Activated CD8-positive, alpha-beta memory T cell treated with anti-CD3 and anti-CD28 coated beads for 4 hours (primary cell): ENCODE measurements at regions not wholly inside any gene's neighbourhood (a gene's known extent, or its start where the extent isn't known, plus 50 kb on each side); places are given as distances from the start of the nearest gene placed in this dataset.
"Not testable (repeated sequence)": the region's sequence is repeated elsewhere in the genome, so short reads cannot be mapped to it uniquely, and the experiment has no call there.

ENCODE experiments used
- DNase-seq, 2 donors: peaks; one replicate each; pipeline ENCODE4 v3.0.0-alpha.2; 2020; ENCODE audit warnings: low read depth in 2 of 2

DNA sequence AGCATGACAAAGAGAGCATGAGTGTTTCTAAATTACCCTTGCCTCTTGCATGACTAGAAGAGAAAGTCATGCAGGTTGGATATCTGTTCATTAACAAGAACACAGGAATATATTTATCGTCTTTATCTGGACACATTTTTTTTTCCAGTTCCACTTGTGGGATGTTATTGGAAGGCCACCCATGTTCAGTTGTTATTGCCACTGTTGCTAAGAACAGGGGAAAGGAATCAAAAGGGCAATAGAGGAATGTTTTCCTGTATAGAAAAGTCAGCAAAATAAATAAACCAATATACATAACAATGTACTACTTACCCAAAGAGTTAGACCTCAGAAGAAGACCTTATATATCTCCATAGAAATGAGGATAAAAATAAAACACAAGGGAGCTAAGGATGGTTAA is 270.1 kb downstream of the QDPR start:
- DNase-seq = no peak

DNA sequence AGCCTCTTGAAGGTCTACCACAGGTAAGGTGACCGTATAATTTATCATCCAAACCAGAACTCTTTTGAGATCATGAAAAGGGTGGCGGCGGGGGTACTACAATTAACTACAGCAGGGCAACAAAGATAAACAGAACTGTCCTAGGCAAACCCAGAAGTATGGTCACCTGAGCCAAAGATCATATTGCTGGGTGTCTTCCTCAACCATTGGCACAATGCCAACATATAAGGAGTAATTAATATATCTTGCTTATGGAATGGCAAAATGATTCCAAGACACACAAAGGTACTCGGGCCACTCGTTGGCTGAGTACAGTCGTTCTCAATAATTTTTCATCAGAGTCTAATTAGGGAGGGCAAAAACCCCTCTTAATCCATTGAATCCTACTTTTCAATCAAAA is 273.3 kb downstream of the QDPR start:
- no peak for DNase-seq

DNA sequence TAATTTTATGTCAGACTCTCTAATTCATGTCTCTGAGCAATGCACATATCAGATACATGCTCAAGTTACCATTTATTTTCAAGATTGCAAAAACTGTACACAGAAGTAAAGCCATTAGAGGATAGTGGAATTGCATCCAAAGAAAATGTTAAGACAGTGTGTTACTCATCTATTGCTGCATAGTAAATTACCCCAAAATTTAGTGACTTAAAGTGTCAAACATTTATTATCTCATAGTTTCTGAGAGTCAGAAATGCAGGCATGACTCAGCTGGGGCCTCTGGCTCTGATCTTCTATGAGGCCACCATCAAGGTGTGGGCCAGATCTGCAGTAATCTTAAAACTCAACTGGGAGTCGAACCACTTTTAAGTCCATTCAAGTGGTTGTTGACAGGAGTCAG is 275.2 kb downstream of the QDPR start:
- DNase-seq = no peak

DNA sequence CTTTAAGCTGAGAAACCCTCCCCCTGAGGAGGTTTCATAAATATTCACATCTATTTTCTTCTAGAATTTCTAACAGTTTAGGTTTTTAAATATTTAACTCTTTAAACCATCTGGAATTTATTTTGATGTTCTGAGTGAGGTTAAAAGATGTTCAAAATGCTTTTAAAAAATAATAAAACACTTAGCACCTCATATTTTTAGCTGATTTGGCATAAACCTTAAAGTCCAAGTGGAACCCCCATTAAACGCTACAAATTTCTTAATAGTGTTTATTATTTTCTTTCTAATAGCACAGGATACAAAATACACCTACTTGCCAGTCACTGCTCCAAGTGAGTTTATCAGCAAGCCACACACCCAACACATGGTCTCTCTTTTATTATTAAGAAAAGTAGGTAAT is 277.2 kb downstream of the QDPR start:
- DNase-seq = no peak

DNA sequence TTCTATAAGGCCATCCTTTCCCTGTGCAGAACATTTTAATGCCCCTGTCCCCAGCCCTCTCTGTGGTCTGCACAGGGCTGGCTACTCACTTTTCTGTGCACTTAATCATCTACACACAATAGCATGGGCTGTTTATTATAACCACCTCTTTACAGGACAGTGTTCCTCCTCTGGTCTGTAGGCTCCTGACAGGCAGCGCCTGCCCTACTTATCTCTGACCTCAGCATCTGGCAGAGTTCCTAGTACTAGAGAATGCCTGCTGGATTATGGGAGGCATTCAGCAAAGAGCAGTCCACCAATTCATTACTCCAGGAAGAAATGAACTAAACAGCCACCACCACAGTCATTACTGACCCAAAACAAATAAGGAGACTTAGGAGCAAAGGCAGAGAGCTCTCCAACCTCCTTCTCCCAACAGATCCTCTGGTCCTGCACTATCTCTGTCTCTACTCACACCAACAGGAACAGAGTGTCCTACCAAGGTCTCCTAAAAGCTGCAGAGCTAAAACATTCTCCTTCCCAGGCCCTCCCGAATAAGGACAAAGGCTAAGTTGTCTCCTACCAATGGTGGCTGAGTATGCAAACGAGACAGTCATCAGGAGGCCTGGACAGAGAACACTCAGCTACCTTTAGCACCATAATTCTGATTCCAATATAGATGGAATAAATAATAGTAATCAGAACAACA is 279.2 kb downstream of the QDPR start:
- no peak for DNase-seq

DNA sequence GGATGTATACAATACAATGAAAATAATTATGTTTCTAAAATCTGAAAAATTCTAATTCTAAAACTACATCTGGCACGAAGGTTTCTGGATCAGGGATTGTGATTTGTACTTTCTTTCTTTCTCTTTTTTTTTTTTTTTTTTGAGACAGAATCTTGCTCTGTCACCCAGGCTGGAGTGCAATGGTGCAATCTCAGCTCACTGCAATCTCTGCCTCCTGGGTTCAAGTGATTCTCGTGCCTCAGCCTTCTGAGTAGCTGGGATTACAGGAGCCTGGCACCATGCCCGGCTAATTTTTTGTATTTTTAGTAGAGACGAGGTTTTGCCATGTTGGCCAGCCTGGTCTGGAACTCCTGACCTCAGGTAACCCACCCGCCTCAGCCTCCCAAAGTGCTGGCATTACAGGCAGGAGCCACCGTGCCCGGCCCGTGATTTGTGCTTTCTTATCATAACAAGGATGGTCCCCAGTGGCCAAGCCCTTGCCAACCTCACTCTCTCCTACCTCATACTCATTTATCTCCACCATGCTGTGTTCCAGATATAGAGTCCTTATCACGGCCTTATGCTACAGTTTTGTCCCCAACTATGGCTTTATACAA is 279.9 kb downstream of the QDPR start:
- DNase-seq = not testable (repeated sequence)

DNA sequence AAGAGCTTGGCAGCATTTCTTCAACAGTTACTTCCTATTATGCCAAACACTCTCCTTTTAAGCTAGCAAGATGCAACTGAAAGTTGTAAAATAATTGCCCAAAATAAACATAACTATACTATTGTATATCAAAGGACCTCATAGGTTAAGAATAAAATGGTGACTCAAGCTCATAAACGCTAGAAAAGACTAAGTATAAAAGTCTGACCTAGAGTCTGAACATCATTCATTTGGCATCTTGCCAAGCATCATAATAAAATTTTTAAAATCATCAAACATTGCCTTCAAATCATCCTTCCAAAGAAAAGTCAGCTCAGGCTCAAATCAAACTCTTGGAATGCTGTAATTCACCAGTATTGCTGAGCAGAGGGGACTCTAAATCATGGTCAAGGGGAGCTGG is 281.2 kb downstream of the QDPR start:
- no peak for DNase-seq

DNA sequence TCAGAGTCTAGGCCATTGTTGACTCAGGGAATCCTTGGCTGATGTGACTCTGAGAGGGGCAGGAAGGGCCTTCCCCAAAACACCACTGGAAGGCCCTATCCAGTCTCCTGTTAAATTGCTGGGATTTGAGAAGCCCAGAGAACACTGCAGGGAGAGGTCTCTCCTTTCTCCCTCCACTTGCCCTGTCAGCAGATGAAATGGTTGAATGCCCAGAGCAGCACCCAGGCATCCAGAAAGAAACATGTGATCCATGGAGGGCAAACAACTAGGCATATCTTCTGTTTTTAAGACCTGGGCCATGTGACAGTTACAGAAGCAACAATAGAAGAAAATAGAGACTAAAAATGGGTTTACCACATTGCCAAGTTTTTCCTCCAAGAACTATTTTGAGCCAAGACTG is 291.1 kb downstream of the QDPR start:
- DNase-seq = no peak

DNA sequence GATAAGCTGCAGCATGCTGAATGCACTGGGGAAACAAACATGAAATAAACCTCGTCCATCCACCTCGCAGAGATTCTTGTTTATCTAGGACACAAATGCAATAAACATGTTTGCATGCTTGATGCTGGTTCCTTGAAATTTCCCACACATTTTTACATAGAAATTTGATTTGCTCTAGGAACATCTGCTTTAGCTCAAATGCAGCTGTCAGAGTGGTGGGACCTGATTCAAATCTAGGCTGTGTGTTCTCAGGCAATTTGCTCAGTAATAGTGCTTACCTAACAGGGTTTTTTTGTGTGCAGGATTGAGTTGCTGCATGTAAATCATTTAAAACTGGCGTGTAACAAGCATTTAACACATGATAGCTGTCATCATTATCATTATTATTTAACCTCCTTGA is 293.1 kb downstream of the QDPR start:
- no peak for DNase-seq

DNA sequence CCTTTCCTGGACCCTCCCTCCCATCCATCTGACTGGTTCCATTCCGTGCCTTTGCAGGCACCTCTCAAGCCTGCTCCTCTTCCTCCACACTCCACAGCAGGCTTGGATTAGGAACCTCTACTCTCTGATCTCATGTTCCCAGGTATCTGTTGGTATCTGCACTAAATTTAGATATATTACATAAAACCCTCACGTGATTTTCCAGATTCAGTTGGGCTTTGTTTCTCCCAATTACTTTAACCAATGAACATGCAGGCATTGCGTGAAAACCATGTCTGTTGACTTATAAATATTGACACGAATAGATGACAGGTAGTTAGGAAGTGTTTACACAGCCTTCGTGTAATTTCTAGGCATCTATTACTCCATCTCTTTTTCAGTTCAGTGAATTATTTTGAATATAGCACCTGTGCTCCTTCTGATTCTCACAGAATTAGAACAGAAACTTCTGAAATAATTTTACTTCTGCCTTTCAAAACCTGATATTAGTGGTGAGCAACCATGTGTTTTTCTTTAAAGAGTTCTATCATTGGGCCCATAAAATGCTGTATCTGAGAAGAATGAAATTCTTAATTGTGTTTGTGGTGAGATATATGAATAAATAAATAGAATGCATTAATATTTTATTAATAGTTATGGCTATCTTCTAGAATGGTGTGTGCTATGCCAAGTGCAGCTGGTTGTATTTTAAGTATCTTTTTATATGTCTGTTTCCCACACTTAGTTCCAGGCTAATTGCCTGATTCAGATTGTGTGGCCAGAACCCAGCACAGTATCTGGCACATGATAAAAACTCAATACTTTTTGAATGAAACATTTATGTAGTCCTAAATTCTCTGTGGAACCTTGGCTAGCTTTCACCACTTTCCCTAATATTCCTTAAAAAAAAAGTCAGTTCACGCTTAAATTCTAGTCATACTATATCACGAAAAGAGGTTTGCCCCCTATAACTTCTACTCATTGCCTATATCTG is 304.8 kb downstream of the QDPR start:
- DNase-seq = no peak

DNA sequence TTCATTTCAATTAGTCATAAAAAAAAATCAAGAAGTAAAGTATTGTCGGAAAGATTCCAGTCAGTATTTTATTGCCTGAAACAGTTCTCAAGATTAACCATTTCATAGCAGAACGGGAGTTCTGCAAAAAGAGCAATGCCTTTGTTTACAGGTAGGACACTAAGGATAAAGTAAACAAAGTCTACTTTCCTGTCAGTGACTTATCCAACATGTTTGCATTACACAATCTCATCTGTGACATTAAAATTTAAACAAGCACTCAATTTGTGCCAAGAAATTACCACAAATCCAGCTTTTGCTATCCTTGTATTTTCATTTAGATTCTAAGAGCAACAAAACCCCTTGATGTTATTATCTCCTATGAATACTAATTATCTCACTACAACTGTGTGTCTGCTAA is 306.5 kb upstream of the LDB2 start:
- DNase-seq = no peak

DNA sequence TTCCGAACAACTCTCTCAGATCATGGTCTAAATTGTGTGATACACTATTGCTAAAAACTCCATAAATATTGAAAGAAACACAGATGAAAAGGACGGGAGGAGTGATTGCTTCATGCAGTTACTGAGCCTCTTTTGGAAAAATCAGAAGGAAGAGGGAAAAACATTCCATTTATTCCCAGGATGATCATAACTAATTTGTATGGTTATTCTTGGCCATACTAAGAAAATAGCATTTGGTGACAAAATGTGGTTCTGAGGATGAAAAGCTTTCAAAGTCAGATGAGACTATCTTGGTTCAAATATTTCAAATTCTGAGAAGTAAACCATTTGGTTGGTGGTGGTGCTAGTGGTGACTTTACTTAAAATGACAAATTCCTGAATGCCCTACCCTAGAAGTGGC is 305.4 kb upstream of the LDB2 start:
- DNase-seq = no peak

DNA sequence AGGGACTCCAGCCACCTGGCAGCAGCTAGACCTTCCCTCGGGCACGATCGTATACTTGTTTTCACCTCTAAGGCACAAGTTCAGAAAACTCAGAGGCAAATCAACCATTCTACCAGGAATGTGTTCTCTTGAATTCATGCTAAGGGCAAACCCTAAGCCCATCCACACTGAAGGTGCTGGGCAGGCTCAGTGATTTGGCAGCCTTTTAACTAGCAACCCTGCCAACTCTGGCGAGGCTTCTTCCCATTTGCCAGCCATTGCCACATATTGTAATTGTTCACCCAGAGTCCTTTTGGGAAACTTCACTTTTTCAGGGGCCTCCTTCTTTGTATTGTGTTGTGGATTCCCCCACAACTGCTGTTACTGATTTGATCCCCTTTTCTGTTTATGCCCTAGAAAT is 298.6 kb upstream of the LDB2 start:
- no peak for DNase-seq

DNA sequence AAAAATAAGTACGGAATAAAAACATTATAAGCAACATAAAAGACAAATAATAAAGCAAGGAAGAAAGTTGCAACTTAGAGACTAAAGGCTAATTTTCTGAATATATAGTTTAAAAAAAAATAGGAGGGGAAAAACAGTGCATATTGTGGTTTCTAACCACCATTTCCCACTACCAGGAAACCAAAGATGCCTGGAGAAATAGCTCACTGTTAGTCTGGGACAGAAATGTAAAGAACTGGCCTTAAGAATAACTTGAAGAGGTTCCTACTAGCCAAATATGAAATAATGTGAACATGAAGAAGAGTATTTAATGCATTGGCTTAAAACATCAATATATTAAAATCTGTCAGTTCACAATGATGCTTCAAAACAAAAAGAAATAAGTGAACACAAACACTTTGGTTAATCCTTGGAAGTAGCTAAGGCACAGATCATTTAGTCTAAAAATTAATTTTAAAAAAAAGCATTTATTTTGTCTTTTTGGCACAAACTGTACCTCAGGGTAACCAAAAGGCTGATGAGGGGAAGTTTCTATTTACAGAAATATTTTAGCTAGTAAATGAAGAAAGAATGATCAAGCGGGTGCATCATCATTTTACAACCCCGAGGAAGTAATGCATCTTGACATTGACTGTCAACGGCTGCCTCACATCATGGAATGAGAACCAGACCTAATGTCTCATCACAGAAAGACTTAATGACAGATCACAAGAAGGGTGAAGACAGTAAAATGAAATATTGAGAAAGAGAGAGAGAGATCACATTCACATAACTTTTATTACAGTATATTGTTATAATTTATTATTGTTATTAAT is 297.2 kb upstream of the LDB2 start:
- DNase-seq = no peak

DNA sequence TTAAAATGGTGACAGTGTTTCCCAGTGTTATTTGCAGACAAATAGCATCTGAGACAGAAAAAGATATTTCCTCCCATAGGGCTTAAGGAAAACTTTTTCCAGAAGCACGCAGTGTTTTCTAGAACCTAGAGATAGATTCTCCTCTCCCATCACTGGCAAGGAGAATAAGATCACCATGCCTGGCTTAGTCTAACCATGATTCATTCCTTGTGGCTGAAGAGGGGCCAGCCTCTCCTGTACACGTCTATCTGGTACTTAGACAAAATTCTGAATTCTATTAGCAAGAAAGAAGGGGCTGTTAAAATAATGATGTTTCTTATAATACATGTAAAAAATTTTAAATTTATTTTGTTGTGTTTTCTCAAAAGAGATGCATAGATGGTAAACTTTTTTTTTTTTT is 296.1 kb upstream of the LDB2 start:
- DNase-seq = no peak

DNA sequence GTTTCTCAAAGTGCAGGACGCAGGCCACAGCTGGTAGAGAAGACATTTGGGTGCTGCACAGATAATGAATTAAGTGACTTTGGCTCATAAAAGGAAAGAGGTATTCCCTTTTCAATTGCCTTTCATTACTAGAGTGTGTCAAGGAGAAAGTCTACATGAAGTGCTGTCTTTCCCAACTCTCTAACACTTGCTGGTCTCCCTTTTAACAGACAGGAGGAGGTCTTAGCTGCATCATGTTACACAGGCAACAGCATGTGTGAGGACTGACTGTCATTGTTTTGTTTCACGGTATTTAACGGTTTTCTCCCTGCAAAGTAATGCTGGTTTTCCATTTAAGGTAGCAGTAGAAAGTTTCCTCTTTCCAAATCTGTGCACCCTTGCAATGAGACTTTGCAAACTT is 291.3 kb upstream of the LDB2 start:
- DNase-seq = no peak

DNA sequence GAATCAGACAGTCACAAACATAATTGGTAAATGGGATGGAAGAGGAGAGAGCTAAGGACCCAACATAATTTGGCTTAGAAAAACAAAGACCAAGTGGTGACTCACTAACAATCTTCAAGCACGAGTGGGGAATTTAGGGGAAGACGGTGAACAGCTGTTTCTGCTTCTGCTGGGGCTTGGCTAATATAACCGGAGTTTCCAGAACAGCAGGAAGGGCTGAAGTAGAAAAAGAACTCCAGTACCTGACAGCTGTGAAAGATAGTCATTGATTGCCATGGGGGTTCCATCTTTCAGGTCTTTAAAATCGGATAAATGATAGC is 290.9 kb upstream of the LDB2 start:
- DNase-seq = no peak

DNA sequence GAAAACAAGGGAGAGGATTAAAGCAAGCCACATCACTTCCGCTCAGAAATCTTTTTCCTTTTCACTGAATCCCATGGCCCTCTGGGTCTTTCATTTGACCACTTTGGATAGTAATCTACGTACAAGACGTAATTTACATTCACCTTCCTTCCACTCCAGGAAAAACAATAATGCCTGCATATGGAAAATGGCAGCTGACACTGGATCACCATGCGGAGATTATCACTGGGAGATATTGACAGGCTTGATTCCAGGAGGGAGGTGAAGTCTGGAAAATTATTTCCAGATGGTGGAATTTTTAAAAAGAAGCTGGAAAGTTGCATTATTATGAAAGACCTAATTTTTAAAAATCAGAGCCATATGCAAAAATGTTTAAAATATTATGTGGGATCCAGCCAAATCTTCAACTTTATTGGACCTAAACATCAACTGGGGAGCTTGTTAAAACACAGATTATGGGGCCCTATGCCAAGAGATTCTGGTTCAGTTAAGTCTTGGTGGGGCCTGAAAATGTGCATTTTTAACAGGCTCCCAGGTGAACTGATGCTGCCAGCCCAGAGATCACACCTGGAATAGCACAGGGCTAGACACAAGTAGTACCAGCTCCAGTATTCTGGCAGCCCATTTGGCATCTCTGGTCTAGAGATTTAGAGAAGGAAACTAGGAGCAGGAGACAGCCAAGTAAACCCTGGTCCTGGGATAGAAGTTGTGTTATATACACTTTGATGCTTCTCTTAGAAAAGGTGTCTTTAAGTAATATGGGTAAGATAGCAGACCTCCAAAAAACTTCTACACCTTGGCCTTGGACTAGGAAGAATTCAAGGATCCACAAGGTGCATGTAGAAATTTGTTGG is 290.3 kb upstream of the LDB2 start:
- no peak for DNase-seq

DNA sequence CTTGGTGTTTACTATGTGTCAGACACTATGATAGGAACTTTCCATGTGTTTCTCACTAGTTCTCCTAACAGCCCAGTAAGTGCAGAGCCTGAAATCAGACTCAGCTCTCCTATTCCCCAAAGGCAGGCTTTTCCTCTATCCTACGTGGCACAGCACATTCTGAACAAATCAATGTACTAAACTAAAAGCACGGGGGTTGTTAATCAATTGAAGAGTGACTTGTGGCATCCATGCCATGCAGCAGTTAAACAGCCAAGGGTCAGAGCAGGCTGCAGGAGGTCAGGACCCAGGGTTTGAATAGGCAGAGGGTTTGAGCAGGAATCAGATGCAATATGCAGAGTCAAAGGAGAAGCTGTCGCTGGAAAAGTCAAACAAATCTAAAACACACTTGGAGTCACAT is 289.7 kb upstream of the LDB2 start:
- DNase-seq = no peak

DNA sequence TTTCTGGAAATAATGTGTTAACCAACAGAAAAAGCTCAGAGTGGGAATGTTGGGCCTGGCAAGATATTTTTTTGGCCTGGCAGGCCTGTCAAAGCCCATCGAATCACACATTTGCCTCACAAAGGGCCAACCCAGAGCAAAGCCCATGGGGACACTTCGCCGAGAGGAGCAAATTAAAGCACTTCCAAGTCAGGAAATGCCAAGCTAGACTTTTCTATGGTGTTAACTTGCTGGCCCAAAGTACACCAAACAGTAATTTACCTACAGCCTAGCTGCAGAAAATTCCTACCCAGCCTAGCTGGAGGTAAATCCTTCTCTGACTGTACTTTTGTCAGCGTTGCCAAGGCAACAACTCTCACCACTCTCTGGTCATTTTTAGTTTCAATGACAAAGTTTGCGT is 288.6 kb upstream of the LDB2 start:
- DNase-seq = no peak

DNA sequence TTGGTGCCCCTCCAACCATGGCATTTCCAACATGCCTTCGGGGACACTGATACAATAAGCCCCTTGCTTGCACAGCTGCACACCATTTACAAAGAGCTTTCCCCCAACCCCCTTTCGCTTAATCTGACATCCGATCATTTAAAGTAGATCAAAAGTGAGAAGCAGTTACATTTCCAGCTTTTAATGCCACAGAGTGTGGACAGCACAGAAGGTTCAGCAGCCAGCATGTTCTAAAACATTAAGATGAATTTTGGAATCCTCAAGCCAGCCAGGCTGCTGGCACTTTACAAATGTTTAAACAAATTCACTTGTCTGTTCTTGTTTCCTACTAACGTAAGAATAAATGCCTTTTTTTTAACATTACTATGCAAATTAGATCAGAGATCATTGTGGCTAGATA is 284.4 kb upstream of the LDB2 start:
- no peak for DNase-seq
